IMR-90 (cell line): ENCODE measurements at regions not wholly inside any gene's neighbourhood (a gene's known extent, or its start where the extent isn't known, plus 50 kb on each side); places are given as distances from the start of the nearest gene placed in this dataset.

Experiments
- ATAC-seq: fragments of 200-7000 bp; cut with Tn5 transposase; 2 replicates; pipeline ENCODE4 v1.9.1; 2020; ENCODE audit warnings: low read depth, mild to moderate bottlenecking, moderate library complexity
- BruUV-seq: library from RNA; stranded (reverse); fragments of 400-500 nt; replicated peaks from 2 replicates; lab custom pipeline; 2021; lab: Mats Ljungman, UMichigan
- CTCF ChIA-PET: fragments of 300-600 bp; formaldehyde crosslinking; extraction: SDS; loops from one replicate; lab custom pipeline; 2021; ENCODE audit warnings: antibody characterized with exemption; lab: Yijun Ruan, JAX
- POLR2A ChIA-PET: fragments of 300-600 bp; sonication (Branson Sonifier 250); formaldehyde crosslinking; loops from one replicate; lab custom pipeline; 2022; ENCODE audit warnings: antibody characterized with exemption; ENCODE audit not compliant: unreplicated experiment; lab: Charles Lee
- DNase-seq: peaks from one replicate; pipeline ENCODE4 v3.0.0; 2013
- H2AFZ ChIP-seq: replicated peaks from 2 replicates; pipeline ENCODE3; 2013; ENCODE audit warnings: low read length, mild to moderate bottlenecking; ENCODE audit not compliant: poor library complexity
- H2AK5ac ChIP-seq: 2 replicates; pipeline ENCODE4 v1.6.1; 2013; ENCODE audit warnings: low read depth, low read length, inconsistent platforms
- H2AK9ac ChIP-seq: replicated peaks from 2 replicates; pipeline ENCODE3; 2013; ENCODE audit warnings: mild to moderate bottlenecking, low read depth, low read length, moderate library complexity; ENCODE audit not compliant: poor library complexity
- H2BK120ac ChIP-seq: 2 replicates; pipeline ENCODE4 v1.6.1; 2013; ENCODE audit warnings: low read depth, low read length, inconsistent platforms
- H2BK15ac ChIP-seq: 3 replicates; pipeline ENCODE4 v1.6.1; 2013; ENCODE audit warnings: low read depth, low read length, inconsistent platforms
- H2BK20ac ChIP-seq: 2 replicates; pipeline ENCODE4 v1.6.1; 2013; ENCODE audit warnings: low read depth, mild to moderate bottlenecking, inconsistent platforms, low read length, moderate library complexity
- H2BK5ac ChIP-seq: 2 replicates; pipeline ENCODE4 v1.6.1; 2013; ENCODE audit warnings: mild to moderate bottlenecking, low read depth, low read length, inconsistent platforms; ENCODE audit not compliant: poor library complexity, severe bottlenecking
- H3K14ac ChIP-seq: replicated peaks from 2 replicates; pipeline ENCODE4 v1.6.1; 2013; ENCODE audit warnings: low read depth, low read length, inconsistent platforms
- H3K18ac ChIP-seq: 2 replicates; pipeline ENCODE4 v1.6.1; 2013; ENCODE audit warnings: low read depth, low read length, control low read depth
- H3K23ac ChIP-seq: 2 replicates; pipeline ENCODE4 v1.6.1; 2013; ENCODE audit warnings: low read depth, low read length, inconsistent platforms
- H3K27ac ChIP-seq: 2 replicates; pipeline ENCODE4 v1.5.1; 2013; ENCODE audit warnings: mild to moderate bottlenecking, control low read depth, low read length; ENCODE audit not compliant: insufficient read depth
- H3K27me3 ChIP-seq: 2 replicates; pipeline ENCODE4 v1.6.1; 2013; ENCODE audit warnings: low read length; ENCODE audit not compliant: control insufficient read depth, insufficient read depth
- H3K36me3 ChIP-seq: 2 replicates; pipeline ENCODE4 v1.6.1; 2013; ENCODE audit warnings: low read length, mixed read lengths; ENCODE audit not compliant: control insufficient read depth, insufficient read depth
- H3K4ac ChIP-seq: 2 replicates; pipeline ENCODE4 v1.6.1; 2013; ENCODE audit warnings: low read depth, low read length, inconsistent platforms
- H3K4me1 ChIP-seq: 2 replicates; pipeline ENCODE4 v1.6.1; 2013; ENCODE audit warnings: low read length, mixed read lengths; ENCODE audit not compliant: control insufficient read depth, insufficient read depth
- H3K4me2 ChIP-seq: 2 replicates; pipeline ENCODE4 v1.6.1; 2013; ENCODE audit warnings: low read depth, mild to moderate bottlenecking, control low read depth, low read length, moderate library complexity
- H3K4me3 ChIP-seq: 2 replicates; pipeline ENCODE4 v1.5.1; 2013; ENCODE audit warnings: low read depth, mild to moderate bottlenecking, control low read depth, low read length, moderate library complexity; ENCODE audit not compliant: insufficient read depth
- H3K56ac ChIP-seq: 2 replicates; pipeline ENCODE4 v1.6.1; 2013; ENCODE audit warnings: low read length, inconsistent platforms; ENCODE audit not compliant: insufficient read depth; ENCODE audit errors: extremely low read depth
- H3K79me1 ChIP-seq, 2 experiments: 2 replicates each; pipeline ENCODE4 v1.6.1; 2013; ENCODE audit warnings: low read length in 2 of 2, inconsistent platforms in 1 of 2, low read depth in 1 of 2
- H3K9ac ChIP-seq: 2 replicates; pipeline ENCODE4 v1.6.1; 2013; ENCODE audit warnings: low read depth, low read length, control low read depth
- H3K9me1 ChIP-seq: 2 replicates; pipeline ENCODE4 v1.6.1; 2013; ENCODE audit warnings: low read length, inconsistent platforms; ENCODE audit not compliant: insufficient read depth
- H3K9me3 ChIP-seq: 2 replicates; pipeline ENCODE4 v1.6.1; 2013; ENCODE audit warnings: low read length; ENCODE audit not compliant: control insufficient read depth, insufficient read depth
- H4K20me1 ChIP-seq: 2 replicates; pipeline ENCODE4 v1.6.1; 2013; ENCODE audit warnings: low read length, inconsistent platforms; ENCODE audit not compliant: insufficient read depth
- H4K5ac ChIP-seq: 2 replicates; pipeline ENCODE4 v1.6.1; 2013; ENCODE audit warnings: mild to moderate bottlenecking, low read depth, low read length, control low read depth
- H4K8ac ChIP-seq, 2 experiments: 2 replicates each; pipeline ENCODE4 v1.6.1; 2013; ENCODE audit warnings: low read depth in 2 of 2, low read length in 2 of 2, control low read depth in 1 of 2, inconsistent platforms in 1 of 2
- H4K91ac ChIP-seq: 2 replicates; pipeline ENCODE4 v1.6.1; 2013; ENCODE audit warnings: low read depth, low read length, inconsistent platforms; ENCODE audit not compliant: insufficient read depth
- ELK1 ChIP-seq: fragments of 150-350 bp; IDR thresholded peaks from 2 replicates; pipeline ENCODE4 v1.6.1; 2016; ENCODE audit warnings: low read depth, mild to moderate bottlenecking, low read length, moderate library complexity, borderline replicate concordance
- FOS ChIP-seq: fragments of 150-350 bp; IDR thresholded peaks from 2 replicates; pipeline ENCODE4 v1.6.1; 2016; ENCODE audit warnings: low read depth, low read length
- MAZ ChIP-seq: IDR thresholded peaks from 2 replicates; pipeline ENCODE4 v1.6.1; 2012; ENCODE audit warnings: low read depth, mild to moderate bottlenecking, low read length, improper control_type of control experiment, moderate library complexity, borderline replicate concordance
- MXI1 ChIP-seq: IDR thresholded peaks from 2 replicates; pipeline ENCODE4 v1.6.1; 2012; ENCODE audit warnings: low read depth, mild to moderate bottlenecking, low read length, moderate library complexity, borderline replicate concordance
- POLR2A ChIP-seq: IDR thresholded peaks from 2 replicates; pipeline ENCODE4 v1.6.1; 2012; ENCODE audit warnings: mild to moderate bottlenecking, low read depth, low read length
- RAD21 ChIP-seq: IDR thresholded peaks from 2 replicates; pipeline ENCODE4 v1.6.1; 2012; ENCODE audit warnings: low read length, improper control_type of control experiment
- RFX5 ChIP-seq: IDR thresholded peaks from 2 replicates; pipeline ENCODE4 v1.8.0; 2012; ENCODE audit warnings: low read depth, mild to moderate bottlenecking, low read length, moderate library complexity
- SMC3 ChIP-seq: fragments of 150-350 bp; IDR thresholded peaks from 2 replicates; pipeline ENCODE4 v1.6.1; 2016; ENCODE audit warnings: low read depth, mild to moderate bottlenecking, antibody characterized with exemption, low read length, moderate library complexity
- WGBS, 2 experiments: methylation state at CpG; one replicate each; pipeline versions ENCODE4 v1.1.5 to v1.1.7; 2013; ENCODE audit warnings: missing lambda C conversion rate in 2 of 2; ENCODE audit not compliant: insufficient read length in 1 of 2; ENCODE audit errors: extremely low coverage in 2 of 2; 5-methylcytosine and 5-hydroxymethylcytosine counted together
- dilution Hi-C: fragments of 300-500 bp; cut with HindIII; formaldehyde crosslinking; loops from one replicate; pipeline ENCODE4 v1.14.3; 2018; ENCODE audit warnings: low sequenced_read_pairs; ENCODE audit not compliant: unreplicated experiment
- in situ Hi-C: fragments of 300-500 bp; cut with MboI; formaldehyde crosslinking; loops from 3 replicates; pipeline ENCODE4 v1.14.3; 2019; ENCODE audit warnings: low sequenced_read_pairs, inconsistent platforms, mixed read lengths
- intact Hi-C: fragments of 100-400 bp; cut with micrococcal nuclease; formaldehyde crosslinking; loops from 2 replicates; pipeline ENCODE4 v1.10.0; 2022
- TF ChIP-seq, protein P1 (sequence below): fragments of 150-350 bp; IDR thresholded peaks from 2 replicates; pipeline ENCODE4 v1.6.1; 2017; ENCODE audit warnings: mild to moderate bottlenecking, antibody characterized with exemption, low read length, low read depth

- H2AFZ ChIP-seq, result no peak overlapping the region
- no peak overlapping the region for H3K4me3 ChIP-seq
- no peaks in the 10 kb centered on the region for H4K20me1 ChIP-seq
- dilution Hi-C loops (no loop called here), in situ Hi-C loops (no loop called here), intact Hi-C loops (no loop called here)
- H3K14ac ChIP-seq, result no peak overlapping the region
- no peaks in the 10 kb centered on the region for H3K36me3 ChIP-seq
- H3K27me3 ChIP-seq, result no peaks in the 10 kb centered on the region
- ATAC-seq (no peak), DNase-seq (no peak)
- no CpG with 5 or more reads among the region's 4 CpGs for WGBS, 2 experiments
- no peaks in the 10 kb centered on the region for H3K9me1 ChIP-seq
- CTCF ChIA-PET, result no interaction called here
- H3K18ac ChIP-seq, result no peak overlapping the region
- no peak overlapping the region for H2BK120ac ChIP-seq
- H3K79me1 ChIP-seq, result no peaks in the 10 kb centered on the region
- H4K8ac ChIP-seq, result no peak overlapping the region
- H3K9ac ChIP-seq, result no peak overlapping the region
- H4K91ac ChIP-seq, result no peak overlapping the region
- H3K56ac ChIP-seq, result no peak overlapping the region
- BruUV-seq, result no TSS peak
- no peak overlapping the region for H3K23ac ChIP-seq
- no peak overlapping the region for H3K27ac ChIP-seq
- no peak overlapping the region for H4K5ac ChIP-seq
- H2AK5ac ChIP-seq, result no peak overlapping the region
- POLR2A ChIA-PET, result no interaction called here
- no peak overlapping the region for H2BK15ac ChIP-seq
- H3K4me2 ChIP-seq, result no peak overlapping the region
- H2BK5ac ChIP-seq, result no peak overlapping the region
- H2BK20ac ChIP-seq, result no peak overlapping the region
- no peak overlapping the region for H2AK9ac ChIP-seq
- no peak for TF ChIP-seq SMC3
- no peak for TF ChIP-seq MAZ
- TF ChIP-seq POLR2A, result no peak
- TF ChIP-seq MXI1, result no peak
- no peak for TF ChIP-seq FOS
- TF ChIP-seq RAD21, result no peak
- no peak for TF ChIP-seq ELK1
- TF ChIP-seq, protein P1, sequence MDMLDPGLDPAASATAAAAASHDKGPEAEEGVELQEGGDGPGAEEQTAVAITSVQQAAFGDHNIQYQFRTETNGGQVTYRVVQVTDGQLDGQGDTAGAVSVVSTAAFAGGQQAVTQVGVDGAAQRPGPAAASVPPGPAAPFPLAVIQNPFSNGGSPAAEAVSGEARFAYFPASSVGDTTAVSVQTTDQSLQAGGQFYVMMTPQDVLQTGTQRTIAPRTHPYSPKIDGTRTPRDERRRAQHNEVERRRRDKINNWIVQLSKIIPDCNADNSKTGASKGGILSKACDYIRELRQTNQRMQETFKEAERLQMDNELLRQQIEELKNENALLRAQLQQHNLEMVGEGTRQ, result no peak
- no peak for TF ChIP-seq RFX5
- H3K9me3 ChIP-seq, result peaks cover 2% of the 10 kb centered on the region
- no peak overlapping the region for H3K4ac ChIP-seq
- H3K4me1 ChIP-seq, result no peaks in the 10 kb centered on the region
Observed at GRCh38 chr5:22918511-22918910, 65.4 kb upstream of the CDH12 start.
